GM21529 (cell line): ENCODE measurements at regions not wholly inside any gene's neighbourhood (a gene's known extent, or its start where the extent isn't known, plus 50 kb on each side); places are given as distances from the start of the nearest gene placed in this dataset.

ENCODE experiments used
- ATAC-seq: cut with Tn5 transposase; IDR thresholded peaks from one replicate; pipeline ENCODE4 v1.9.1; 2021; ENCODE audit not compliant: unreplicated experiment

GRCh38 chr2:111219285-111219684 lies 98.6 kb downstream of the BCL2L11 start:
- peak; percentile 89 for ATAC-seq

GRCh38 chr2:111219734-111220505 lies 99.2 kb downstream of the BCL2L11 start:
- ATAC-seq, result no peak

- ATAC-seq, result no peak
Measured at GRCh38 chr2:111220962-111221361, 100.2 kb downstream of the BCL2L11 start.

GRCh38 chr2:111221701-111222100 lies 101.0 kb downstream of the BCL2L11 start:
- no peak for ATAC-seq

GRCh38 chr2:111222204-111222866 lies 101.6 kb downstream of the BCL2L11 start:
- ATAC-seq, result no peak

GRCh38 chr2:111225856-111226255 lies 105.1 kb downstream of the BCL2L11 start:
- no peak for ATAC-seq

GRCh38 chr2:111226876-111227700 lies 106.4 kb downstream of the BCL2L11 start:
- no peak for ATAC-seq

DNA sequence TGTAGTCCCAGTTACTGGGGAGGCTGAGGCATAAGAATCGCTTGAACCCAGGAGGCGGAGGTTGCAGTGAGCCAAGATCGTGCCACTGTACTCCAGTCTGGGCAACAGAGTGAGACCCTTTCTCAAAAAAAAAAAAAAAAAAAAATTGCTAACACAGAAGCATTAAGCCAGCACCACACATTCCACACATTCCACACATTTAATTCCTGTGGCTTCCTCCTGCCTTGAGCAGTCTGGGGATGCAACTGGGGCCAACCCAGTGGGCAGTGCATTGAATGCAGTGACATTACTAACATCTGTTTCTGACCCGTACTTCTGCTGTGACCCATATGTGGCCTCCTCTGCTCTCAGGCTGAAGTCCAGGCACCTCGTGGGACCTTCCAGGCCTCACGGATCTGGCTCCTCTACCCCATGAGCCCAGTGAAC lies 107.0 kb downstream of the BCL2L11 start:
- ATAC-seq, result no peak

- ATAC-seq, result no peak
Measured at GRCh38 chr2:111231532-111232252, 111.0 kb downstream of the BCL2L11 start.

DNA sequence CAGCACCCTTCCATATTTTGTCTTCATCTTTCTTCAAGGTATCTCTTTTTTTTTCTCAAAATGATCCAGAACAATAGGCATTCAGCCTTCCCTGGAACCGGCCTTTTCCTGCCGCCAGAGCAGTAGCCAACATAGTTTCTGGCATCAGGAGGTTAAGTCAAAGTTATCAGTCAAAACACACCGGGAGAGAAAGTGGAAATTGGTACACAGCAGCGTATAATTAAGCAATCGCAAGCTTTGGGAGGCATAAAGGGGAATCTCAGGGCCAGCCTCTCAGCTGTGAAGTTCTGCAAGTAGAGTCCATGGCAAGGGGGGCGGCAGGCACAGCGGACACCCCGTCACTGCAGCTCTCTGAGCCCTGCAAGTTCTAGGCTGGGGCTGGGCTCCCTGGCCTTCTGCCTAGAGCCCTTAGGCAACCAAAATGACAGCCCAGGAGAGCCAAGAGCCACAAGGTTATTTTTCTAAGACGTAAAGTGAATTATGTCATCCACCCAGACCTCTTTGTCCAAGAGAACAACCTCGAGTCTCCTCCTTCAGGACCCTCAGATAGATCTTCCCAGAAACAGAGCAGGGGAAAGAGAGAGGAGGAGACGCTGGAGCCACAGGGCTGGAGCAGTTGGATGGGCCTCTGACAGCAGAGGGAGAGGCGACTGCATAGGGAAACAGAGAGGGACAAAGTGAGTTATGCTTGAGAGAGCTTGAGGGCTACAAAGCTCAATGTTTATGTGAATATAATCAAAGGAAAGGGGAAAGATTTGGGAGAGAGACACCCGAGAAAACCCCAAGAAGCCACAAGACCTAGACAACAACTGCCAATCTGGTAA lies 114.7 kb downstream of the BCL2L11 start:
- ATAC-seq, result no peak

DNA sequence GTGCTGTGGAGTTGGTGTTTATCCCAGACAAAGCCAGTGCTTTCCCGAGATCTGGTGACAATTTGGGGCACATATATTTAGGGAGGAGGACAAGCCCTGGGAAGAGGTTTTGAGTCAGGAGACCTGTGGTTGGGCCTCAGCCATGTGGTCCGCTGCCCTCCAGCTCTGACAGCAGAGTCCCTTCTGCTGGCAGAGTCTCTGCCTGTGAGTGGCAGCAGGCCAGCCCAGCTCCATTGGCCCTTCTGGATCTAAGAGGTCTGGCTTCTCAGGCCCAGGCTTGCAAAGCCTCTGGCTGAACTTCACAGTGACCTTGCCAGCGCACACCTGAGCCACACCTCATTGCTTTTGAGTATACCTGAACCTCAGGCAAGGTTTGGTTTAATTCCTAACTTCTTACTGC lies 115.3 kb downstream of the BCL2L11 start:
- ATAC-seq, result no peak

- no peak for ATAC-seq
Measured at GRCh38 chr2:111238296-111238695, 117.6 kb downstream of the BCL2L11 start.

GRCh38 chr2:111239107-111239506 lies 118.4 kb downstream of the BCL2L11 start:
- ATAC-seq, result peak; percentile 90

DNA sequence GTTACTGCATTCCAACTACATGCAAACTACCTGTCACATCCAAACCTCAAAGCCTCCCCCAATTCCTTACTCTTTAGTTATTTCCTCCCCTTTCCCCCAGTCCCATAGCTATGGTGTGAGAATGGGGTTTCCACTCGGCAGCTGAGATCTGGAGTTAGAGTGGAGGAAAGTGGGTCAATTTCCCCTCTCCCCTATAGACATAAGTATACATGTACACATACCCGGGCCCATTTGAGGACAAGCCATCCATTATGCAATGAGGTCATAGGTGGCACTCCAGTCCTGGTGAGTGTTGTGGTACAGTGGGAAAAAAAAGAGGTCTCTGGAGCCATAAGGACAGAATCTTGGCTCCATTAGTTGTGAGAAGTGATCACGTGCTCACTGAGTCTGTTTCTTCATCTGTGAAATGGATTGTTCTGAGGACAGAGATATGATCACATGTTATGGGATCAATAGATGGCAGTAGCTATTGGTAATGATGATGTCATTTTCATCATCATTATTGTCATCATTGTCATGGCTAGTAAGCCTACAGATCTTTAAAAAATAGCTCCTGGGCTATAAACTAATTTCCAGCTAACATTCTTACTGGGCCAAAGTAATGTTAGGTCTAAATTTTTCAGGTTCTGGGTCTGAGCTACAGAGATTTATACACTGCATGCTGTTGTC lies 119.0 kb downstream of the BCL2L11 start:
- no peak for ATAC-seq

DNA sequence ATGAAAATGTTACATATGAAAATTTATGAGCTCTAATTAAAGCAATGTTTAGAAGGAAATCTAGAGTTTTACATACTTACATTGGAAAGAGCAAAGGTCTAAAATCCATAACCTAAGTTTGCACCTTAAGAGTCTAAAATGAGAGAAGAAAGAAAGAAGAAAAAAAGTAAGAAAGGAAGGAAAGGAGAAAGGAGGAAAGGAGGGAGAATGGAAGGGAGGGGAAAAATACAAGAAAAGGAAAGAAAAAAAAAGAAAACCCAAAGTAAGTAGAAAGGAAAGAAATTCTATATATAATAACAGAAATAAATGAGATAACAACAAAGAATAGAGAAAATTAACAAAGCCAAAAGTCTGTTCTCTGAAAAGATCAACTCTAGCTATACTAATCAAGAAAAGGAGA lies 122.6 kb downstream of the BCL2L11 start:
- ATAC-seq, result no peak

DNA sequence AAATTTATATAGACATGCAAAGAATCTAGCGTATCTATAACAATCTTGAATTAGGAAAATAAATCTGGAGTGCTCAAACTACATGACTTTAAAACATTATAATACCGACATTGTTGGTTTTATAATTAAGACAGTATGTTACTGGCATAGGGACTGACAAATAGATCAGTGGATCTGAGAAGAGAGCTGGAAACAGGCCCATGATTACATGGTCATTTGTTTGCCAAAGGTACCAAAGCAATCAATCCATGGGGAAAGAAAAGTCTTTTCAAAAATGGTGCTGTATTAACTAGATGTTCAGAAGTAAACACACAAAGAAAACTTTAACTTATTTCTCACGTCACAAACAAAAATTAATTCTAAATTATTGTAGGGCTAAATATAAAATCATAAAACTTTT lies 124.2 kb downstream of the BCL2L11 start:
- no peak for ATAC-seq

- ATAC-seq, result no peak
Measured at GRCh38 chr2:111246620-111247061, 125.9 kb downstream of the BCL2L11 start.

- no peak for ATAC-seq
Measured at GRCh38 chr2:111247491-111247890, 126.8 kb downstream of the BCL2L11 start.

- no peak for ATAC-seq
Measured at GRCh38 chr2:111249806-111250205, 129.1 kb downstream of the BCL2L11 start.
